ENCODE measurements at regions not wholly inside any gene's neighbourhood (a gene's known extent, or its start where the extent isn't known, plus 50 kb on each side); places are given as distances from the start of the nearest gene placed in this dataset.
"Not testable (repeated sequence)": the region's sequence is repeated elsewhere in the genome, so short reads cannot be mapped to it uniquely, and the experiment has no call there.

GRCh38 chr15:92827991-92828390 lies 72.1 kb upstream of the CHD2 start:
- not testable (repeated sequence) for DNase-seq

- no peak for DNase-seq
Observed at GRCh38 chr15:92829875-92830274, 70.2 kb upstream of the CHD2 start.

GRCh38 chr15:92831336-92831654 lies 68.8 kb upstream of the CHD2 start:
- no peak for DNase-seq

GRCh38 chr15:92831655-92832328 lies 68.3 kb upstream of the CHD2 start:
- DNase-seq = peak; percentile 87

GRCh38 chr15:92833106-92833433 lies 67.1 kb upstream of the CHD2 start:
- no peak for DNase-seq

- DNase-seq = no peak
Observed at GRCh38 chr15:92833493-92834271, 66.4 kb upstream of the CHD2 start.

- DNase-seq = no peak
Observed at GRCh38 chr15:92839696-92840095, 60.4 kb upstream of the CHD2 start.

- no peak for DNase-seq
Observed at GRCh38 chr15:92840149-92840548, 60.0 kb upstream of the CHD2 start.

GRCh38 chr15:92843326-92843725 lies 56.8 kb upstream of the CHD2 start:
- DNase-seq = no peak

GRCh38 chr15:92843814-92844213 lies 56.3 kb upstream of the CHD2 start:
- no peak for DNase-seq

GRCh38 chr15:92845126-92845508 lies 55.0 kb upstream of the CHD2 start:
- DNase-seq = no peak

GRCh38 chr15:92846741-92847140 lies 53.4 kb upstream of the CHD2 start:
- no peak for DNase-seq

GRCh38 chr15:92847841-92848240 lies 52.3 kb upstream of the CHD2 start:
- no peak for DNase-seq

GRCh38 chr15:92848464-92848851 lies 51.7 kb upstream of the CHD2 start:
- DNase-seq = no peak

- no peak for DNase-seq
Observed at GRCh38 chr15:92848852-92849598, 51.1 kb upstream of the CHD2 start.

GRCh38 chr15:92850218-92850617 lies 49.9 kb upstream of the CHD2 start:
- DNase-seq = not testable (repeated sequence)
